ENCODE measurements at regions not wholly inside any gene's neighbourhood (a gene's known extent, or its start where the extent isn't known, plus 50 kb on each side); places are given as distances from the start of the nearest gene placed in this dataset.

- no peak for ATAC-seq
- TF ChIP-seq ZC3H10 (CRISPR knock-in tag; IDR thresholded peaks at IDR 0.05) (no peak), SNAI2 (CRISPR knock-in tag; IDR thresholded peaks at IDR 0.05) (no peak), TOX (CRISPR knock-in tag; IDR thresholded peaks at IDR 0.05; ENCODE audit: borderline replicate concordance) (no peak), ISL1 (CRISPR knock-in tag; IDR thresholded peaks at IDR 0.05) (no peak), POU6F1 (CRISPR knock-in tag; IDR thresholded peaks at IDR 0.05; ENCODE audit: borderline replicate concordance, low read depth) (no peak), ZFP3 (CRISPR knock-in tag; IDR thresholded peaks at IDR 0.05) (no peak), PATZ1 (CRISPR knock-in tag; IDR thresholded peaks at IDR 0.05; ENCODE audit: borderline replicate concordance) (no peak), GLIS3 (CRISPR knock-in tag; IDR thresholded peaks at IDR 0.05) (no peak), ZNF70 (CRISPR knock-in tag; IDR thresholded peaks at IDR 0.05) (no peak), ARNTL (CRISPR knock-in tag; IDR thresholded peaks at IDR 0.05; ENCODE audit: borderline replicate concordance, low read depth) (no peak)
- TF ChIP-seq, protein P1, sequence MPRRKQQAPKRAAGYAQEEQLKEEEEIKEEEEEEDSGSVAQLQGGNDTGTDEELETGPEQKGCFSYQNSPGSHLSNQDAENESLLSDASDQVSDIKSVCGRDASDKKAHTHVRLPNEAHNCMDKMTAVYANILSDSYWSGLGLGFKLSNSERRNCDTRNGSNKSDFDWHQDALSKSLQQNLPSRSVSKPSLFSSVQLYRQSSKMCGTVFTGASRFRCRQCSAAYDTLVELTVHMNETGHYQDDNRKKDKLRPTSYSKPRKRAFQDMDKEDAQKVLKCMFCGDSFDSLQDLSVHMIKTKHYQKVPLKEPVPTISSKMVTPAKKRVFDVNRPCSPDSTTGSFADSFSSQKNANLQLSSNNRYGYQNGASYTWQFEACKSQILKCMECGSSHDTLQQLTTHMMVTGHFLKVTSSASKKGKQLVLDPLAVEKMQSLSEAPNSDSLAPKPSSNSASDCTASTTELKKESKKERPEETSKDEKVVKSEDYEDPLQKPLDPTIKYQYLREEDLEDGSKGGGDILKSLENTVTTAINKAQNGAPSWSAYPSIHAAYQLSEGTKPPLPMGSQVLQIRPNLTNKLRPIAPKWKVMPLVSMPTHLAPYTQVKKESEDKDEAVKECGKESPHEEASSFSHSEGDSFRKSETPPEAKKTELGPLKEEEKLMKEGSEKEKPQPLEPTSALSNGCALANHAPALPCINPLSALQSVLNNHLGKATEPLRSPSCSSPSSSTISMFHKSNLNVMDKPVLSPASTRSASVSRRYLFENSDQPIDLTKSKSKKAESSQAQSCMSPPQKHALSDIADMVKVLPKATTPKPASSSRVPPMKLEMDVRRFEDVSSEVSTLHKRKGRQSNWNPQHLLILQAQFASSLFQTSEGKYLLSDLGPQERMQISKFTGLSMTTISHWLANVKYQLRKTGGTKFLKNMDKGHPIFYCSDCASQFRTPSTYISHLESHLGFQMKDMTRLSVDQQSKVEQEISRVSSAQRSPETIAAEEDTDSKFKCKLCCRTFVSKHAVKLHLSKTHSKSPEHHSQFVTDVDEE (CRISPR knock-in tag; IDR thresholded peaks at IDR 0.05): no peak
Measured at GRCh38 chr14:58873228-58873953, 235.6 kb downstream of the DACT1 start.

- ATAC-seq: no peak
- TF ChIP-seq SNAI2 (CRISPR knock-in tag; IDR thresholded peaks at IDR 0.05): no peak
- TF ChIP-seq ESRRG (CRISPR knock-in tag; IDR thresholded peaks at IDR 0.05): no peak
- no peak for TF ChIP-seq ZFP30 (CRISPR knock-in tag; IDR thresholded peaks at IDR 0.05)
- TF ChIP-seq ZC3H10 (CRISPR knock-in tag; IDR thresholded peaks at IDR 0.05): no peak
- no peak for TF ChIP-seq CSDC2 (CRISPR knock-in tag; IDR thresholded peaks at IDR 0.05)
Measured at GRCh38 chr14:58875613-58876012, 237.9 kb downstream of the DACT1 start.

DNA sequence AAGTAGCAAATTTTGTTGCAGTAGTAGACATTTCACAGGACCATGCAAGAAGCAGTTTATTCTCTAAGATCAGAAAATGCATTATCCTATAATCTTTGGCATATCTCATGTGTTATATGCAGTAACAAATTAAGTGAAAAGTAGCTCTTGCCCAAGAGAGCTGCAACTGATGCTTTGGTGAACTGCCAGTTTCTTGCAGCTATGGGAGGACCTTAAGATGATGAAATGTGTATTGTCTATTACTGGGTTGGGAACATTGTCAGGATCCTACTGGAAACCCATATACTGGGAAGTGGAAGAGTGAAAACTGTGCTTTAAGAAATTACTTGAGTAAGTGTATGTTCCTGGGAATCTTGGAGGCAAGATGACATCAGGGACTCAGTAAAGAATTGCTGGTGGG is 238.8 kb downstream of the DACT1 start:
- TF ChIP-seq, protein P2, sequence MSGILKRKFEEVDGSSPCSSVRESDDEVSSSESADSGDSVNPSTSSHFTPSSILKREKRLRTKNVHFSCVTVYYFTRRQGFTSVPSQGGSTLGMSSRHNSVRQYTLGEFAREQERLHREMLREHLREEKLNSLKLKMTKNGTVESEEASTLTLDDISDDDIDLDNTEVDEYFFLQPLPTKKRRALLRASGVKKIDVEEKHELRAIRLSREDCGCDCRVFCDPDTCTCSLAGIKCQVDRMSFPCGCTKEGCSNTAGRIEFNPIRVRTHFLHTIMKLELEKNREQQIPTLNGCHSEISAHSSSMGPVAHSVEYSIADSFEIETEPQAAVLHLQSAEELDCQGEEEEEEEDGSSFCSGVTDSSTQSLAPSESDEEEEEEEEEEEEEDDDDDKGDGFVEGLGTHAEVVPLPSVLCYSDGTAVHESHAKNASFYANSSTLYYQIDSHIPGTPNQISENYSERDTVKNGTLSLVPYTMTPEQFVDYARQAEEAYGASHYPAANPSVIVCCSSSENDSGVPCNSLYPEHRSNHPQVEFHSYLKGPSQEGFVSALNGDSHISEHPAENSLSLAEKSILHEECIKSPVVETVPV (CRISPR knock-in tag; IDR thresholded peaks at IDR 0.05): no peak
- TF ChIP-seq, protein P3, sequence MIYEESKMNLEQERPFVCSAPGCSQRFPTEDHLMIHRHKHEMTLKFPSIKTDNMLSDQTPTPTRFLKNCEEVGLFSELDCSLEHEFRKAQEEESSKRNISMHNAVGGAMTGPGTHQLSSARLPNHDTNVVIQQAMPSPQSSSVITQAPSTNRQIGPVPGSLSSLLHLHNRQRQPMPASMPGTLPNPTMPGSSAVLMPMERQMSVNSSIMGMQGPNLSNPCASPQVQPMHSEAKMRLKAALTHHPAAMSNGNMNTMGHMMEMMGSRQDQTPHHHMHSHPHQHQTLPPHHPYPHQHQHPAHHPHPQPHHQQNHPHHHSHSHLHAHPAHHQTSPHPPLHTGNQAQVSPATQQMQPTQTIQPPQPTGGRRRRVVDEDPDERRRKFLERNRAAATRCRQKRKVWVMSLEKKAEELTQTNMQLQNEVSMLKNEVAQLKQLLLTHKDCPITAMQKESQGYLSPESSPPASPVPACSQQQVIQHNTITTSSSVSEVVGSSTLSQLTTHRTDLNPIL (CRISPR knock-in tag; IDR thresholded peaks at IDR 0.05; ENCODE audit: low read depth): no peak
- TF ChIP-seq ZNF8 (CRISPR knock-in tag; IDR thresholded peaks at IDR 0.05): no peak
- TF ChIP-seq ESRRG (CRISPR knock-in tag; IDR thresholded peaks at IDR 0.05): no peak
- TF ChIP-seq ZNF70 (CRISPR knock-in tag; IDR thresholded peaks at IDR 0.05): no peak
- no peak for TF ChIP-seq TOX (CRISPR knock-in tag; IDR thresholded peaks at IDR 0.05; ENCODE audit: borderline replicate concordance)
- TF ChIP-seq PATZ1 (CRISPR knock-in tag; IDR thresholded peaks at IDR 0.05; ENCODE audit: borderline replicate concordance): no peak
- no peak for ATAC-seq
